NCI-H446 (cell line): ENCODE measurements at regions not wholly inside any gene's neighbourhood (a gene's known extent, or its start where the extent isn't known, plus 50 kb on each side); places are given as distances from the start of the nearest gene placed in this dataset.
"Not testable (repeated sequence)": the region's sequence is repeated elsewhere in the genome, so short reads cannot be mapped to it uniquely, and the experiment has no call there.

Experiments used
- DNase-seq, 2 experiments: peaks; one replicate each; lab custom pipeline; 2025; lab: John Stamatoyannopoulos, UW

DNA sequence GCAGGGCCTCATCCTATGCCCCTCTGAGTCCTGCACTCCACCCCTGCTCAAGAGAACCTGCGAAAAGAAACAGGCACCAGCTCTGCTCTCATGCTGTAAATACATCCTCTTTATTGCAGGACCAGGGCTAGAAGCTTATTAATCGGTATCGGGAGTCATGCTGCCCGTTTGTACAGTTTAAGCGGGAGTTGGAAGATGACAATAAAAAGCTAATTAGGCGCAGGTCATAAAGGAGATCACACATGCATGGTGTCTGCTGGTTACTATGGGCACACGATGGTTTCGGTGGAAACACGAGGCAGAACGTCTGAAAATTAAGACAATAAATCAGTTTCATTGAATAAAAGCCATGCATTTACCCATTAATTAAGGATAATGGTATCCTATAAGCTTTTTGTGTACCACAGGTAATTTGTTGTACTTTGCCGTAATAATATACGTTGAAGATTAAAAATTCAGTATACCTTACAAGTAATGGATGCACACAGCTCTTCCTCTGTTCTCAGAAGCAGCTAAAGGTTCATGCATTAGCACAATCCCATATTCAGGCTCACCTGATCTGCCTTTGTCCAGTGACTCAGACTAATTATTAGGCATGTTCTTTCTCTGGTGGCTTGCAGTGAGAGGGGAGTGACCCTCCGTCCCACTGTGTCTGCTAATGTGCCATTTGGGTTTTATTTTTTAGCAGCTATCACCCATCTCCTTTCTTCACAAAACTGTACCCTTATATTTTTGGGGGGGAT is 406.0 kb downstream of the TSHZ3 start:
- DNase-seq: no peak

GRCh38 chr19:30942636-30943035 is 406.6 kb downstream of the TSHZ3 start:
- no peak for DNase-seq

- no peak for DNase-seq
Observed at GRCh38 chr19:30941591-30941990, 407.6 kb downstream of the TSHZ3 start.

- no peak for DNase-seq
Observed at GRCh38 chr19:30936276-30936675, 413.0 kb downstream of the TSHZ3 start.

DNA sequence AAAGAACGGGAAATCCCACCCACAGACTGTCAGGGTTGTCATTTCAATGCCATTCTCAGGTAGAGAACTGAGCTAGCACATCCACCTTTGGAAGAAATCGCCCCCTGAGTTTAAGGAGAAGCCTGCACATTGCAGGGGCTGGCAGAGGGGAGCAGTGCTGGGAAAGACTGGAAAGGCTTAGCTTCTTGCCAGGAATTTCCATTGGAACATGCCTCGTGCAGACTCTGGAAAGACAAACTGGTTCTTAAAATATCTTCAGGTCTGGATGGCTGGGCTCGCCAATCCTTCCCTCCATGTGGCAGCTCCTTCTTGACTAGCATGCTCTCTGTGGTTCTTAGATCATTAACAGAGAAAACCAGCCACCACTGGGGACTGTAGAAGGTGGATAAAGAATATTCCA is 414.1 kb downstream of the TSHZ3 start:
- no peak for DNase-seq

GRCh38 chr19:30933454-30933853 is 415.8 kb downstream of the TSHZ3 start:
- DNase-seq: not testable (repeated sequence)

- no peak for DNase-seq
Observed at GRCh38 chr19:30932854-30933253, 416.4 kb downstream of the TSHZ3 start.

DNA sequence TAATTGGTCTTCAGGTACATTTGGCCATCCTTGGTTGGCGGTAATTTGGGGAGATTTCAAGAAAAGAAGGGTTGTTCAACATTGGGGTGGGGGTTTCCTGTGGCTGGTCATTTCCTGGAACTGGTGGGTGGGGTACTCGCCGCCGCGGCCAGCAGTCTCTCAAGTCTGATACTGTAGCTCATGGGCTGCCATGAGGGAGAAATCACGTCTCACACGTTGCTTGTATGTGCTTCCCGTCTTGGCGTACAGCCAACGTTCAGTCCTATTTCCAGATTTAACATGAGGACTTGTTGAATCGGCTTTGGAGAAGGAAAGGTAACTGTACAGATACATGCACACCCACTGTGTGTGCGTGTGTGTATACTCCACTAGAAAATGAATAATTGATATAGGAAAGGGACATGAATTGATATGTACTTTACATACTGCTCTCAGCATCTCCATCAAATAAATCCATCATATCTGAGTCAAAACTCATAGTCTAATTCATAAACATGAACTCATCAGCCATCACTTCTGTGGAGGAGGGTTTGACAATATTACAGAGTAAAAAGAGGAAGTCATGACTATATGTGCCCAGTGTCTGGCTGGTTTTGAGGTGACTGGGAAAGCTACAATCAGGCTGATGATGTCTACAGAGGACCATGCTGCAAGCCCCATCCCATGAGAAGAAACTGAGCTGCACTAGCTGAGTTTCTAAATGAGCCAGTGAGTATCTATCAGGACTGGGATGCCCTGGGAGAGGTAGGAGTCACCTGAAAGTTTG is 418.1 kb downstream of the TSHZ3 start:
- DNase-seq: no peak

DNA sequence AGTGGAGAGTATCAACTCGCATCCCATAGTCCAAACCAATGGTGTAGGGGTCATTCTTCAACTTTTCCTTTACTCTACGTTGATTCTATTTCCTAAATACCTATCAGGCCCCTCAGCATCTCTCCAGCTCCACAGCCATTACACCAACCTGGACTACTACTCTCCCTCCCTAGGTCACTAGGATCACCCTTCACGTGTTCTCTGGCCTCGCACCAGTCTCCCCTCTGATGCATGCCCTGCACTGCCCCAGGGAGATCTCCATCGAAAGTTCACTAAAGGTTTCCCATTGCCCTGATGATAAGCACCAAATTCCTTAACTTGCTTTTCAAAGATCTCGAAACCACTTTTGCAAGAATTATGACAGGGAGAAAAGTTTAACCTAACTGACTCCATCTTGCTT is 421.5 kb downstream of the TSHZ3 start:
- DNase-seq: no peak

- DNase-seq: no peak
Observed at GRCh38 chr19:30924670-30925069, 424.6 kb downstream of the TSHZ3 start.

- DNase-seq: no peak
Observed at GRCh38 chr19:30924069-30924636, 425.1 kb downstream of the TSHZ3 start.

DNA sequence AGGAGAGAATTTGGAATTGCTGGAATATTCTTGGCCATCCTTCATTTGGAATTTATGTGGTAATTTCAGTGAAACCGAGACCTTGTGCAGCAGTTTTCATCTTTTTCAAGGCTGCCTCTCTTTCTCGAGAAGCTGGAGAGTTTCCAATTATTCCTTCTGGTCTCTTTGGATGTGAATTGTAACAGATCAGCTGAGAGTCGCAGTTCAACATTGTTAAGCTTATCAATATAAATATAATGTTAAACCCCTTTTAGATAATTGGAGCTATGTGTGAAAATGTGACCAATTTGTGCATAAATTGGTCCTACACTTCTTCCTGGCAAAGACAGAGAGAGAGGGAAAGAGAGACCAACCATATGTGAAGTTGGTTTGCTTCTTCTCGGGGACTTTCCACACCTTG is 425.6 kb downstream of the TSHZ3 start:
- no peak for DNase-seq

GRCh38 chr19:30923096-30923495 is 426.1 kb downstream of the TSHZ3 start:
- no peak for DNase-seq

DNA sequence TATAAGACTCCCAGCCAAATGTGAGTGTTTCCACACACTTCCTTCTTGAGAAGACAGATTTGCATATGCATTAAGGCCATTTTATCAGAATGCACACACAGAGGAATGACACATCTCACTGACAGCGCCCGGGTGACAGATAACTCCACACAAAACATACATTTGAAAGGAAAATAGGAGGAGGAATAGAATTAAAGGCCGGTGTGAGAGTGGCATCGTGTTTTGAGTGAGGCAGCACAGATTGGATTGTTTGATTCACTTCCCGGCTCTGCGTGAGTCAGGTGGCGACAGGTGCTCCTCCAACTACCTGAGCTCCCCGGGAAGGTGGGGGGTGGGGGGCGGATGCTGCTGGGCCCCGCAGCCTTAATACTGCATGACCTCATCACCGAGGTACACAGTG is 429.0 kb downstream of the TSHZ3 start:
- DNase-seq: no peak

GRCh38 chr19:30919737-30920136 is 429.5 kb downstream of the TSHZ3 start:
- no peak for DNase-seq

- no peak for DNase-seq
Observed at GRCh38 chr19:30916238-30916637, 433.0 kb downstream of the TSHZ3 start.

GRCh38 chr19:30911491-30911890 is 437.7 kb downstream of the TSHZ3 start:
- DNase-seq: no peak

- no peak for DNase-seq
Observed at GRCh38 chr19:30910485-30911240, 438.6 kb downstream of the TSHZ3 start.

GRCh38 chr19:30909216-30909615 is 440.0 kb downstream of the TSHZ3 start:
- DNase-seq: no peak

- DNase-seq: no peak
Observed at GRCh38 chr19:30908262-30908771, 440.9 kb downstream of the TSHZ3 start.

DNA sequence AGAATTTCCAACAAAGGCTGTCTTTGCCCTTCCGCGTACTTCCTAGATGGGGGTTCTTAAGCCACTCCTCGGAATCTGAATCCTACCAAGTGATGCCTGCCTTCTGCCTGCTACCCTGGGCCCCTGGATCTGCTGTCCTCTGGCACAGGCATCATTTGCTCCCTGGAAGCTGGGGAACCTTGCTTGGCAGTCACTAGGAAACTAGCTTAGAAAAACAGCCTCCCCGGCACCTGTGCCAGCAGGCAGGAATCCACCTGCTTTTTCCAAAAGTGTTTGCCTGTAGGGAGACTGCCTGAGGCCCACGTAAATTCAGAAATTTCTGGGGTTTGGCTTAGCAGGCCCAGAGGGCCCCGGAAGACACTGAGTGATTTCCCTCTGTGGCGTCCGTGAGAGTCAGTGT is 442.4 kb downstream of the TSHZ3 start:
- DNase-seq: no peak

DNA sequence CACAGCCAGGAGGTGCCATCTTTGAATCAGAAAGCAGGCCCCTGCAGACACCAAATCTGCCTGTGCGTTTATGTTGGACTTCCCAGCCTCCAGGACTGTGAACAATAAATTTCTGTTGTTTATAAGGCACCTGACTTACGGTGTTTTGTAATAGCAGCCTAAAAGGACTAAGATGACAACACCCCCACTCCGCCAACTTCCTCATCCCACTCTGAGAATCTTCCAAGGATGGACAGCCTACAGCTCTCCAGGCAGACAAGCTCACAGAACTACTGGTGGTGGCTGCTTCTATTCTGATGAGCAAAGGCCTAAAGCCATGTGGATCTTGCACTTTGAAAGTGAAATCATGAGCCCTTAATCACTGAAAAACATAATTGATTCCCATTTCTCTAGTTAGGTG is 449.2 kb downstream of the TSHZ3 start:
- no peak for DNase-seq
